GM19452 (cell line): ENCODE measurements at regions not wholly inside any gene's neighbourhood (a gene's known extent, or its start where the extent isn't known, plus 50 kb on each side); places are given as distances from the start of the nearest gene placed in this dataset.

Source experiments
- ATAC-seq: cut with Tn5 transposase; IDR thresholded peaks from one replicate; pipeline ENCODE4 v1.9.1; 2021; ENCODE audit not compliant: unreplicated experiment

DNA sequence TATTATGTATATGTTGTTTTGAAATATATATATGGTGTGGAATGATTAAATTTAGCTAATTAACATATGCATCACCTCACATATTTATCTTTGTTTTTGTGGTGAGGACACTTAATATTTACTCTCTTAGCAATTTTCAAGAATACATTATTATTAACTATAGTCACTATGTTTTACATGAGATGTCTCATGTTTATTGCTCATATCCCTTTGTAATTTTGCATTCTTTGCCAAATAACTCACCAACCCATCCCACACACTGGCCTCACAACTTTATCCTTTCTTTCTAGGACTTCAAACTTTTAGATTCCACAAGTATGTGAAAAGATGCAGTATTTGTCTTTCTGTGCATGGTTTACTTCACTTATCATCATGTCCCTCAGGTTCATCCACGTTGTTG is 950.2 kb upstream of the CADM2 start:
- no peak for ATAC-seq

DNA sequence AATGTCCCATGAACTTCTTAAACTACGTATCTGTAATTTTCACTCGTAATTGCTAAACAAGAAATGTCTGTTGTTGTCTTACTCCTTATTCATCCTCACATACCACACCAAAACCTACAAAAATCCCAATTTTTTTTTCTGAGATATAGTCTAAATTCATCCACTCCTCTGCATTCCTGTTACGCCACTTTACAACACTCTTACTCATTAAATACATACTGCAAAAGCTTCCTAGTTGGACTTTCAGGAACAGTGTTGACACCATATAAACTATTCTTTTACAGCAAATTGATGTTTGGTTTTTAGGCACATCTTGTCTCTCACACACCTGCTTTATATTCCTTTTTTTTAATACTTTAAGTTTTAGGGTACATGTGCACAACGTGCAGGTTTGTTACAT is 934.9 kb upstream of the CADM2 start:
- no peak for ATAC-seq

- ATAC-seq, result no peak
Observed at GRCh38 chr3:84039099-84039498, 919.7 kb upstream of the CADM2 start.

GRCh38 chr3:84042399-84043106 is 916.2 kb upstream of the CADM2 start:
- no peak for ATAC-seq

DNA sequence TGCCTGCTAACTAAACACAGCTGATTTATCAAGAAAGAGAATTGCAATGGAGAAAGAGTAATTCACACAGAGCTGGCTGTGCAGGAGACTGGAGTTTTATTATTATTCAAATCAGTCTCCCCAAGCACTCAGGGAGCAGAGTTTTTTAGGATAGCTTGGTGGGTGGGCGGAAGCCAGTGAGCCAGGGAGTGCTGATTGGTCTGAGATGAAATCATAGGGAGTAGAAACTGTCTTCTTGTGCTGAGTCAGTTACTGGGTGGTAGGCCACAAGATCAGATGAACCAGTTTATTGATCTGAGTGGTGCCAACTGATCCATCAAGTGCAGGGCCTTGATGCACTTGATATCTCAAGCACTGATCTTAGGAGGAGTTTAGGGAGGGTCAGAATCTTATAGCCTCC is 891.9 kb upstream of the CADM2 start:
- ATAC-seq, result no peak

DNA sequence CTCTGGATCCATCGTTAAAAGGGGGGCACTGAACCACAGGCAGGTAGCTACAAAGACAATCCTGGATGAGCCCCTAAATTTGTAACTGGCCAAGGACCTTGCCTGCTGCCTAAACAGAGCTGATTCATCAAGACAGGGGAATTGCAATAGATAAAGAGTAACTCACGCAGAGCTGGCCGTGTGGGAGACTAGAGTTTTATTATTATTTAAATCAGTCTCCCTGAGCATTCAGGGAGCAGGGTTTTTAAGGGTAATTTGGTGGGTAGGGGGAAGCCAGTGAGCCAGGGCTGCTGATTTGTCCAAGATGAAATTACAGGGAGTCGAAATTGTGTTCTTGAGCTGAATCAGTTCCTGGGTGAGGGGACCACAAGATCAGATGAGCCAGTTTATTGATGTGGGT is 885.1 kb upstream of the CADM2 start:
- ATAC-seq, result no peak

DNA sequence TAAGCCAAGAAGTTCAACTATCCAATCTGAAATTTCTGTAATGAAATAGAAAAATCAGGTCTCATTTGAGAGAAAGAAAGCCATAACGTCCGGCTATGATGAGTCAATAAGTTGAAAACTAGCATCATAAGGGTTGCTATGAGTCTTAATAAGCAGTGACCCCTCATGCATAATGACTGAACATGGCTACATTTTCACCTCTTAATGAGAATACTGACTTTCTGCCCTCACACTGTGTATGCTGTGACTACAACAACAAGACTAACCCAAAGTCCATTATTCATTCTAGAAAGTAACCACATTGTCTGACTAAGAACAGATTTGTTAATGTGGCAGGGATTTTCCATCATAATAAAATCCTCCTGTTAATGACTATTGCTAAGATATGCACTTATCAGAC is 884.0 kb upstream of the CADM2 start:
- ATAC-seq, result no peak

DNA sequence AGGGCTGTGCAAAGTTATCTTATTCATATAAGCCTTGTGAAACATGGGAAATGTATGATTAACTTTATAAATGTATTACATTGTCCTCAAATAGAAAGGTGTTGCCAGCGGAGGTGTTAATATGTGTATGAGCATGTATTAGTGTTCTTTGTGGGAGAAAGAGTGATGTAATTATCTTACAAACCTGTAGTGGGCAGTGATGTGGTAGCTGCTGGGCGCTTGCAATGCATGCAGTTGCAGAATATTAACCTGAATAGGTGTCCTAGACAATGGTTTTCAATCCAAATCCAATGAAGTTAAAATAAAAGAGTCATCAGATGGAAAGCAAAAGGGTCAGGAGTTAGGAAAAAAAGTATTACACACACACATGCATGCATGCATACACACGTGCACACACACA is 881.3 kb upstream of the CADM2 start:
- ATAC-seq, result no peak

DNA sequence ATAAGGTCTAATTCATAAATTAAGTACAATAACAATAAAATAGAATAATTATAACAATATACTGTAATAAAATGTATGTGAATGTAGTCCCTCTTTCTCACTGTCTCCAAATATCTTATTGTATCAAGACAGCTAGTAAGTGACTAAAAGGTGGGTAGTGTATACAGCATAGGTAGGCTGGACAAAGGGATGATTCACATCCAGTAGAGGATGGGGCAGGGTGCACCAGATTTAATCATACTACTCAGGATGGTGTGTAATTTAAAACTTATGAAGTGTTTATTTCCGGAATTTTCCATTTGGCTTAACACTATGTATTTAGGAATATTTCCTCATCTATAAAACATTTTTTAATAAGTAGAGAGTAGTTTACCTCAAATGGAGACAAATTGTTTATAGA is 876.1 kb upstream of the CADM2 start:
- no peak for ATAC-seq

DNA sequence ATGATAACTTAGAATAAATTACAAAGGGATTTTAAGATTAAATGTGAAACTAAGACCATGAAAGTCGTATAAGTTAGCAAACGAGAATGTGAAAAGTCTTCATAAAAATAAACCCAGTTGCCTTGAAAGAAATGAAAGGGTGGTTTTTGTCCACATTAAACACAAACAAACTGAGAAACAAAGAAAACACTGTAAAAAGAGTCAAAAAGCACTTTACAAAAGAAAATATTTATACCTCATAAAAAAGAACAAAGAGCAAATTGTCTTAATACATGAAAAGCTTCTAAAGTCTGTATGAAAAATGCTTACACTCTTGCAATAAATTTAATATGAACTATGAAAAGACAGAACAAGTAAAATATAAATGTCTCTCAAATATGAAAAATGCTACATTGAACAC is 865.9 kb upstream of the CADM2 start:
- no peak for ATAC-seq

DNA sequence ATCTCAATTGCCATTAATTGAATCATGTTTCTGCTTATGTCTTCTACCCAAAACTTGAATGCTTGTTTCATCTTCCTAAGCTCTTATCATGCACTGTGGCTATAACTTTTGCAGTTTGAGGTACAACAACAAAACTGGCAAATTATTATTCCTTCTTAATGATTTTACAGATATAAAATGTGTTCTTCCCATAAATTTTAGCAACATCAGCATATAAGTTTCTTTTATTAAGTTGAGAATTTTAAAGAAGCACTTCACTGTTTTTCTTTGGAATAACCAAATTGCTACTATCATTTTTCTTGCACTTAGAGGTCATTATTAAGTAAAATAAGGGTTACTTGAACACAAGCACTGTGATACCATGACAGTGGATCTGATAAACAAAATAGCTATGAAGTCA is 862.6 kb upstream of the CADM2 start:
- no peak for ATAC-seq

- ATAC-seq, result no peak
Observed at GRCh38 chr3:84100861-84101260, 857.9 kb upstream of the CADM2 start.

- no peak for ATAC-seq
Observed at GRCh38 chr3:84108442-84108971, 850.3 kb upstream of the CADM2 start.

GRCh38 chr3:84109911-84110310 is 848.9 kb upstream of the CADM2 start:
- no peak for ATAC-seq

GRCh38 chr3:84110787-84111186 is 848.0 kb upstream of the CADM2 start:
- no peak for ATAC-seq

DNA sequence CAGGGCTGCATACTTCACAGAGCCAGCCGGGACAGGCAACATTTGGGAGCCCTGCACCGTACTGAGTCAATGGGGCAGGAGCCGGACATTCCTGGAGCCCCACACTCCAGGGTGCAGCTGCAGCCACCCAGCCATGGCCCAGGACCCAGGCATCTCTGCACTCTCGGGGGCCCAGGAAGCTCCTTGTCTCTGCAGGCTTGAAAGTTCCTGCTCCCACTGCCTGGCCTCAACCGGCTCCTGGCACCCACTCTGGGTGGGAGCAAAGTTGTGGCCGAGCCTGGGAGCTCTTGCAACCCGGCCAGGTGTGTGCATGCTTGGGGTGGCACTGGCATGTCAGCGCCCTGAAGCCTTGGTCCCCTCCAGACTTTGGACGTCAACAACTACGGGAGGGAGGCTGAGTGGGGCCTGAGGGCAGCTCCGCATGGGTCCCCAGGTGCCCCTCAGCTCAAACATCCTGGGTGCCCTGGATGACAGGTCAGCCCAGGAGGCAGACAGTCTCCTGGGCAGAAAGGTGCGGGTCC is 833.5 kb upstream of the CADM2 start:
- no peak for ATAC-seq

- ATAC-seq, result no peak
Observed at GRCh38 chr3:84125760-84126159, 833.0 kb upstream of the CADM2 start.

DNA sequence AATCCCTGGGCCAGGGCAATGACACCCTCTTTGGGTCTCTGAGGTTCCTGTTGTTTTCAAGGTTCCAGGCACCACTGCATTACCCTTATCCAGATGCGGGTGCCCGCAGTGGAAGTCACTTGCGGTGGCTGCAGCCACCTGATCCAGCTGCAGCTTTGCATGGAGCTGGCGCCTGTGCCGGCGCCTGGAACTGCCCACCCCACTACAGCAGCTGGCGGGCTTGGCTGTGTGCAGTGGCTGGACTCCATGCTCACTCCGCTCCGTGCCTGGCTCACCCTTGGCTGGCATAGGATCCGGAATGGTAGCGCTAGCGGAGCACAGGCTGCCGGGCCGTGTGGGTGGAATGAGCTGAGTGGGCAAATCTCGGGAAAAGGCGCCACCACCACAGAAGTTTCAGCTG is 832.6 kb upstream of the CADM2 start:
- ATAC-seq, result no peak

DNA sequence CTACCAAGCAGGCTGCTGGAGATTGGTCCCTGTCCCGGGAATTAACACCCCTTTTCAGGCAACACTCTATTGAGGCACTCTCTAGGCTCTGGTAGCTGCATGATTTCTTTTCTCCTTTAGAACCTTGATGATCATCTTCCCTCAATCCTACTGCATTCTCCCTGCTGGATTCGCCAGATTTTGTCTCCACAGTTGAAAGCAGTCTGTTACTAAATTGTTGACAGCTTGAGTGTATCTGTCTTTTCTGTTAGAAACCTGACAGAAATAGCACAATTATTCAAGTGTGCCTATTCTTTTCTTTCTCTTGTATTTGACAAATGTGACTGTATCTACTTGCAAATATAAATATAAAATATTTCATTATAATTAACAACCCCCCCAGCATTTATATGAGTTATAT is 830.8 kb upstream of the CADM2 start:
- no peak for ATAC-seq

GRCh38 chr3:84136425-84136824 is 822.4 kb upstream of the CADM2 start:
- ATAC-seq, result no peak

- no peak for ATAC-seq
Observed at GRCh38 chr3:84140631-84141030, 818.2 kb upstream of the CADM2 start.

GRCh38 chr3:84141571-84141970 is 817.2 kb upstream of the CADM2 start:
- ATAC-seq, result no peak

DNA sequence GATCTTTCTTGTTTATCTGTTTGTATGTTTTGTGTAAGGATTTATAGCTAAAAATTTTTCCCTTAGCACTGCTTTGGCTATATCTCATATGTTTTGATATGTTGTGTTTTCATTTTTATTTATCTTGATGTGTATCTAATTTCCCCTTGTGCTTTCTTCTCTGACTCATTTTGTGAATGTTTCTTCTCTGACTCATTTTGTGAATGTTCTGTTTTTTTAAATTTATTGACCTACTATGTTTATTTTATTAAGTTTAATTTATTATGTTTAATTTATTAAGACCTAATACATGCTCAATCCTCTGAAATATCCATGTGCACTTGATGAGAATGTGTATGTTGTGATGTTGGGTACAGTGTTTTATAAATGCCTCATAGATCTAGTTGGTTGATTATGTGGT is 793.5 kb upstream of the CADM2 start:
- ATAC-seq, result no peak
